GM20000 (cell line): ENCODE measurements at regions not wholly inside any gene's neighbourhood (a gene's known extent, or its start where the extent isn't known, plus 50 kb on each side); places are given as distances from the start of the nearest gene placed in this dataset.
"Not testable (repeated sequence)": the region's sequence is repeated elsewhere in the genome, so short reads cannot be mapped to it uniquely, and the experiment has no call there.

Experiments used
- DNase-seq: peaks from one replicate; pipeline ENCODE4 v3.0.0; 2012; ENCODE audit warnings: low spot score
- TF ChIP-seq, protein P1 (sequence below): IDR thresholded peaks from 2 replicates; pipeline ENCODE4 v1.5.1; 2012; ENCODE audit warnings: mild to moderate bottlenecking, control low read depth; ENCODE audit errors: extremely low read depth, missing control alignments

DNA sequence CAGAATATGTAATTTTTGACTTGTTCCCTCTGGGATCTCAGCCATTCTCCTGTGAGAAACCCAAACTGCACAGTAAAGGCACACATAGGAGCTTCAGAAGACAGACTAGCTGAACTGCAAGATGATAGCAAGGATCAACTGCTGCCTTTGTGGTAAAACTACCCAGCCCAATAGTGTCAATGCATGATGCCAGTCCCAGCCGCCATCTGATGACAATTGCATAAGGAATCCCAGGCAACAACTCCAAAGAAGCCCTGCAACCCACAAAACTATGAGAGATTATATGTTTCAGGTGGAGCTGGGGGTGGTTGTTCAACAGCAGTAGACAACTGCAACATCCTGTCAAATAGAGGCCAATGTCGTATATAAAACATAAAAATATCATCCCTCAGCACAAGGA lies 192.4 kb upstream of the ARPP21 start:
- TF ChIP-seq, protein P1, sequence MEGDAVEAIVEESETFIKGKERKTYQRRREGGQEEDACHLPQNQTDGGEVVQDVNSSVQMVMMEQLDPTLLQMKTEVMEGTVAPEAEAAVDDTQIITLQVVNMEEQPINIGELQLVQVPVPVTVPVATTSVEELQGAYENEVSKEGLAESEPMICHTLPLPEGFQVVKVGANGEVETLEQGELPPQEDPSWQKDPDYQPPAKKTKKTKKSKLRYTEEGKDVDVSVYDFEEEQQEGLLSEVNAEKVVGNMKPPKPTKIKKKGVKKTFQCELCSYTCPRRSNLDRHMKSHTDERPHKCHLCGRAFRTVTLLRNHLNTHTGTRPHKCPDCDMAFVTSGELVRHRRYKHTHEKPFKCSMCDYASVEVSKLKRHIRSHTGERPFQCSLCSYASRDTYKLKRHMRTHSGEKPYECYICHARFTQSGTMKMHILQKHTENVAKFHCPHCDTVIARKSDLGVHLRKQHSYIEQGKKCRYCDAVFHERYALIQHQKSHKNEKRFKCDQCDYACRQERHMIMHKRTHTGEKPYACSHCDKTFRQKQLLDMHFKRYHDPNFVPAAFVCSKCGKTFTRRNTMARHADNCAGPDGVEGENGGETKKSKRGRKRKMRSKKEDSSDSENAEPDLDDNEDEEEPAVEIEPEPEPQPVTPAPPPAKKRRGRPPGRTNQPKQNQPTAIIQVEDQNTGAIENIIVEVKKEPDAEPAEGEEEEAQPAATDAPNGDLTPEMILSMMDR: no peak
- DNase-seq: no peak

DNA sequence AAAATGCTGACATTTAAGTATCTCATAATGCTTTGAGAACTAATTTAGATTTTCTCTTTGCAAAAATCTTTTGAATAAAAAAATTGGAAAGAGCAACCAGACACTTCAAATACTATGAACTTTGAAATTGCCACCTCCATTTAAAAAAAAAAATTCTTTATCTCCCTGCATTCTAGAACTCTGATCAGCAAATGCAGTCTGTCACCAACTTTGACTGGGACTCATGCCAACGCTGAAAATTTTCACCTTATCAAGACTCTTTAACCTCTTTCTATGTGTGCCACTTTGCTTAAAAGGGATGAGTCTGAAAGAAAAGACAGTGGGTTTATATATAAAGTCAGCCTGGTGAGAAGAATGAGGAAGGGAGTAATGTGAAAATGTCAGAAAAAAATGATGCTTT lies 191.2 kb upstream of the ARPP21 start:
- no peak for DNase-seq
- TF ChIP-seq, protein P1: no peak

DNA sequence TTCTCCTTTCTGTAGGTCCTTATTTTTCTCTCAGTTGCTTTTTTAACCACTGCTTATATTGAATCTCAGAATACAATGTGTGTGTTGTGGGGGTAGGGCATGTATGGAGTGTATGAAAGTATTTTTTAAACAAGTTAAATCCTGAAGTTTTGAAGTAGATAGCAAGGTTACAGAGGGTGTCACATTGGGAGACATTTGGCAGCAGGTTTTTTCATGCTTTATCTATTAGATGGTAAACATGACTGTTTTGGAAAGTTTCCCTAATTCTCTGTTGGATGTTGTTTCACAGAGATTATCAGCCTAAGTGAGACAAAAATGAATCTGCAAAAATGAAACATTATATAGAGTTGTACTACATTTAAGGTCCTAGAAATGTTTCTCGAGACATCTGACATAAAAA lies 190.6 kb upstream of the ARPP21 start:
- no peak for DNase-seq
- TF ChIP-seq, protein P1: no peak

DNA sequence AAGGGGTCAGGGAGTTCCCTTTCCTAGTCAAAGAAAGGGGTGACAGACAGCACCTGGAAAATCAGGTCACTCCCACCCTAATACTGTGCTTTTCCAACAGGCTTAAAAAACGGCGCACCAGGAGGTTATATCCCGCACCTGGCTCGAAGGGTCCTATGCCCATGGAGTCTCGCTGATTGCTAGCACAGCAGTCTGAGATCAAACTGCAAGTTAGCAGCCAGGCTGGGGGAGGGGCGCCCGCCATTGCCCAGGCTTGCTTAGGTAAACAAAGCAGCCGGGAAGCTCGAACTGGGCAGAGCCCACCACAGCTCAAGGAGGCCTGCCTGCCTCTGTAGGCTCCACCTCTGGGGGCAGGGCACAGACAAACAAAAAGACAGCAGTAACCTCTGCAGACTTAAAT lies 184.5 kb upstream of the ARPP21 start:
- DNase-seq: not testable (repeated sequence)

DNA sequence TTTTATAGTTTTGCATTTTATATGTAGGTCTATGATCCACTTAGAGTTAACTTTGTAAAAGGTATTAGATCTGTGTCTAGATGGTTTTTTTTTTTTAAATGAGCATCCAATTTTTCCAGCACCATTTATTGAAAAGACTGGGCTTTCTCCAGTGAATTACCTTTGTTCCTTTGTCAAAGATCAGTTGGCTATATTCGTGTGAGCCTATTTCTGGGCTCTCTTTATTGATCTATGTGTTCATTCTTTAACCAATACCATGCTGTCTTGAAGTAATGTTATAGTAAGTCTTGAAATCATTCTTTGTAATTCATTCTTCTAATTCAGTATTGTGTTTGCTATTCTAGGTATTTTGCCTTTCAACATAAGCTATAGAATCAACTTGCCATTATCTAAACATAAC lies 165.4 kb upstream of the ARPP21 start:
- no peak for DNase-seq
- TF ChIP-seq, protein P1: no peak

DNA sequence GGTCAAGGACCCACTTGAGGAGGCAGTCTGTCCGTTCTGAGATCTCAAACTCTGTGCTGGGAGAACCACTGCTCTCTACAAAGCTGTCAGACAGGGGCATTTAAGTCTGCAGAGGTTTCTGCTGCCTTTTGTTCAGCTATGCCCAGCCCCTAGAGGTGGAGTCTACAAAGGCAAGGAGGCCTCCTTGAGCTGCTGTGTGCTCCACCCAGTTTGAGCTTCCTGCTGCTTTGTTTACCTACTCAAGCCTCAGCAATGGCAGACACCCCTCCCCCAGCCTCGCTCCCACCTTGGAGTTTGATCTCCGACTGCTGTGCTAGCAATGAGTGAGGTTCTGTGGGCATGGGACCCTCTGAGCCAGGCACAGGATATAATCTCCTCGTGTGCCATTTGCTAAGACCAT lies 156.8 kb upstream of the ARPP21 start:
- DNase-seq: not testable (repeated sequence)

DNA sequence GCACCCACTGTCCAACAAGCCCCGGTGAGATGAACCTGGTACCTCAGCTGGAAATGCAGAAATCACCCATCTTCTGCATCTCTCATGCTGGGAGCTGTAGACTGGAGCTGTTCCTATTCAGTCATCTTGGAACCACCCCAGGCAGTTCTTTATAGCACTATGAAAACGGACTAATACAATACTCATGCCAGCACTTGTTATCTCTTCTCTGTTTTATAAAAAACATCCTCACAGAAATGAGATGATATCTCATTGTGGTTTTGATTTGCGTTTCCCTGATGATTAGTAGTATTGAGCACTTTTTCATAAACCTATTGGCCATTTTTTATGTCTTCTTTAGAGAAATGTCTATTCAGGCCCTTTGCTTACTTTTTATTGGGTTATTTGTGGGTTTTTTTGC lies 156.2 kb upstream of the ARPP21 start:
- TF ChIP-seq, protein P1: no peak
- DNase-seq: no peak

DNA sequence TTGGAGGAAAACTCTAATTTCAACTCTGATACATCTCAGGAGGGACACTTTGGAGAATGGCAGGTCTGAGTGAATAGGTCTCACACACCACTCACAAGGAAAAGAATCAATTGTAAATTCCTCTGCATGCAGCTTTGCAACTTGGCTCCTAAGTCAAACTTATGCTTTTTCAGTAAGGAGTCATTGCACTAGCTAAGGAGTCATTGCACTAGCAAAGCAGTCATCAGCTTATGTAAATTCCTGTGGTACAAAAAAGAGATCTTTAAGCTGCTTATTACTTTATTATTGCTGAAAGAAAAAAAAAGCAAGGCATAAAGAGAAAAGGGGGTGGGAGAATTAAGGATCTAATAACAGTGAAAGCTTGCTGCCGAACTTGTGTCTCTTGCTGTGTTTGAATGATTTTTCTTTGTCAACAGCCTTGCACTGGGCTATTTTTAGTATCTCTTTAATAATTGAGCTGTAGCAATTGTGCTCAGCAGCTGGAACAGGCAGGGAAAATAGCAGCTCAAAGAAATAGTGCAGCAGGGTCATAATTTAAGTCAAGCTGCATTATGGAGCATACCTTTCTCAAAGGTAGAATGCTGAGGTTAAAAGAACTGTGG lies 154.3 kb upstream of the ARPP21 start:
- no peak for DNase-seq
- TF ChIP-seq, protein P1: no peak
